Fibroblast of the aortic adventitia (primary cell): ENCODE measurements at regions not wholly inside any gene's neighbourhood (a gene's known extent, or its start where the extent isn't known, plus 50 kb on each side); places are given as distances from the start of the nearest gene placed in this dataset.
"Not testable (repeated sequence)": the region's sequence is repeated elsewhere in the genome, so short reads cannot be mapped to it uniquely, and the experiment has no call there.

Experiments used
- DNase-seq: peaks from one replicate; pipeline ENCODE4 v3.0.0-alpha.2; 2010; ENCODE audit warnings: low read depth
- H3K4me3 ChIP-seq: 2 replicates; pipeline ENCODE4 v1.5.1; 2011; ENCODE audit warnings: low read depth, mild to moderate bottlenecking, control low read depth, low read length, moderate library complexity
- CTCF ChIP-seq: IDR thresholded peaks from 2 replicates; pipeline ENCODE4 v1.5.1; 2011; ENCODE audit warnings: mild to moderate bottlenecking, low read length, control low read depth, inconsistent platforms; ENCODE audit not compliant: insufficient read depth

DNA sequence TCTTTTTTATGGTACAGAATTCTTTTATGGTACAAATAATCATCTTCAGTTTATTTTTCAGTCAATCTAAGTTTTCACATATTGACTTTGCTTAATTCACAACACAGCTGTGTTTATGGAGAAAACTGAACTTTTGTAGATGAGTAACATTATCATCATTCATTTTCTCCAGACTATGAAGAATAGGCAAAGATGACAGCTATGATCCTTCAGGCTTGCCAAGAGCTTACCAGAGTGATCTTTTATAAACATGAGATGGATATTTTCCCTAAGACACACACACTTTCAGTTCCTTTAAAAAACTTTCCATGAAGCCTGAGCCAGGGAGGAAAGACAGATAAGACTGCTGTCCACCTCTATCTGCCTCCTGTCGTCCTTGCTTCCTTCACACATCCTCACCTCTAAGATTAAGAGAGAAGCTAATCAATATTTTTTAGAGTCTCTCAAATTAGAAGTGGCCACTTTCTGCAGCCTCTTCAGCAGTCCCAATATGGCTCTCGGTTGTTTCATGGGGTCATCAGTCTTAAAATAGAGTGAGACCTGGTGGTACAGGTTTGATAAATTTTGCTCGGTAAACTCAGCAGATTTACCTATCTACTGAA lies 108.1 kb upstream of the SLC27A6 start:
- no peak for TF ChIP-seq CTCF
- DNase-seq, result no peak

DNA sequence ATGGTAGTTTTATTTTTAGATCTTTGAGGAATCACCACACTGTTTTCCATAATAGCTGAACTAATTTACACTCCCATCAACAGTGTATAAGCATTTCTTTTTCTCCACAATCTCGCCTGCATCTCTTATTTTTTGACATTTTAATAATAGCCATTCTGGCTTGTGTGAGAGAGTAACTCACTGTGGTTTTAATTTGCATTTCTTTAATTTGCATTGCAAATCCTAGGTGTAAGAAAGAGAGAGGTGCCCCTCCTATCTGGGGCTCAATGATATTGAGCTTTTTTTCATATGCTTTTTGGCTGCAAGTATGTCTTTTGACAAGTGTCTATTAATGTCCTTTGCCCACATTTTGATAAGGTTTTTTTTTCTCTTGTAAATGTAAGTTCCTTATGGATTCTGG lies 106.3 kb upstream of the SLC27A6 start:
- no peak overlapping the region for H3K4me3 ChIP-seq
- no peak for DNase-seq
- TF ChIP-seq CTCF, result no peak

More for the DNA sequence above, 108.1 kb upstream of the SLC27A6 start:
- no peak overlapping the region for H3K4me3 ChIP-seq

DNA sequence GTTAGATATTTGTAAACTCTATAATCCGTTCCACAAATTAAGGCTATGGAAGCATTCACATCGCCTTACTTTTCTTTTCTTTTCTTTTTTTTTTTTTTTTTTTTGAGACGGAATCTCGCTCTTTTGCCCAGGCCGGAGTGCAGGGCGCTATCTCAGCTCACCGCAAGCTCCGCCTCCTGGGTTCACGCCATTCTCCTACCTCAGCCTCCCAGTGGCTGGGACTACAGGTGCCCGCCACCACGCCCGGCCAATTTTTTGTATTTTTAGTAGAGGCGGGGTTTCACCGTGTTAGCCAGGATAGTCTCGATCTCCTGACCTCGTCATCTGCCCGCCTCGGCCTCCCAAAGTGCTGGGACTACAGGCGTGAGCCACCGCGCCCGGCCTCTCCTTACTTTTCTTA lies 104.1 kb upstream of the SLC27A6 start:
- DNase-seq, H3K4me3 ChIP-seq: not testable (repeated sequence)

DNA sequence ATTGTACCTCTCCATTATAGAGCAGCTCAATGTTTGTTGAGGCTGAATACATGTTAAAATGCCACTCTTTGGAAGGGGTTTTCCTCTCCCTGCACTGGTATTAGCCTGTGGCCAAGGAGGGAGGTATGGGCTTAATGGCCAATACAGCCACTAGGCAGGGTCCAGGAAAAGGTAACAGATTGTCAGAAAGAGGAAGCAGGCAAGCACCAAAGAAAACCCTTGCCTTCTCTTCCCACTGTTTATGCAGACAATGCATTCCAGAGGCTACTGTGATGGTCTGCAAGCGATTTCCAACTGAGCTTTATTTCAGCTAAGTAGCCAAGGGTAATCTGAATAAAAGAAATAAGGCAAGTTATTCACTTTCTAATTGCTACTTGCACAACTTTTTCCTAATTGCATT lies 95.3 kb upstream of the SLC27A6 start:
- DNase-seq, result no peak
- no peak overlapping the region for H3K4me3 ChIP-seq
- no peak for TF ChIP-seq CTCF

DNA sequence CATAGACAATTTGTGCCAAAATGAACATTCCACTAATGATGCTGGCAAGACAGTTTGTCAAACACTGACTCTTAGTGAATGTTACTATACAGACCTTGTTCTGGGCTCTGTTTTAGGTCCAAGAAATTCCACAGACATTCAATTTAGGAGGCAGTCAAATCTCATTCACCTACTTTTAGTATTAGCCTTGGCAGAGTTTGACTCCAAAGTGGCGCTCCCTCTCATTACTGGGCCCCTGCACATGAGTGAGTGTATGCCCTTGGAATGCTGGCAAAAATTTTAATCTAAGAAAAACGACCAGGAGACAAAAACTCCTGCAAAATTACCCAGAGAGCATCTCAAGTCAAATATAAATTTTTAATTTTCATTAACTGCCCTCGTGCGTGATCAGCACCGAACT lies 94.9 kb upstream of the SLC27A6 start:
- no peak for DNase-seq
- no peak overlapping the region for H3K4me3 ChIP-seq
- TF ChIP-seq CTCF, result no peak

GRCh38 chr5:128870923-128871322 lies 94.4 kb upstream of the SLC27A6 start:
- TF ChIP-seq CTCF, result no peak
- DNase-seq, result no peak
- H3K4me3 ChIP-seq, result no peak overlapping the region

DNA sequence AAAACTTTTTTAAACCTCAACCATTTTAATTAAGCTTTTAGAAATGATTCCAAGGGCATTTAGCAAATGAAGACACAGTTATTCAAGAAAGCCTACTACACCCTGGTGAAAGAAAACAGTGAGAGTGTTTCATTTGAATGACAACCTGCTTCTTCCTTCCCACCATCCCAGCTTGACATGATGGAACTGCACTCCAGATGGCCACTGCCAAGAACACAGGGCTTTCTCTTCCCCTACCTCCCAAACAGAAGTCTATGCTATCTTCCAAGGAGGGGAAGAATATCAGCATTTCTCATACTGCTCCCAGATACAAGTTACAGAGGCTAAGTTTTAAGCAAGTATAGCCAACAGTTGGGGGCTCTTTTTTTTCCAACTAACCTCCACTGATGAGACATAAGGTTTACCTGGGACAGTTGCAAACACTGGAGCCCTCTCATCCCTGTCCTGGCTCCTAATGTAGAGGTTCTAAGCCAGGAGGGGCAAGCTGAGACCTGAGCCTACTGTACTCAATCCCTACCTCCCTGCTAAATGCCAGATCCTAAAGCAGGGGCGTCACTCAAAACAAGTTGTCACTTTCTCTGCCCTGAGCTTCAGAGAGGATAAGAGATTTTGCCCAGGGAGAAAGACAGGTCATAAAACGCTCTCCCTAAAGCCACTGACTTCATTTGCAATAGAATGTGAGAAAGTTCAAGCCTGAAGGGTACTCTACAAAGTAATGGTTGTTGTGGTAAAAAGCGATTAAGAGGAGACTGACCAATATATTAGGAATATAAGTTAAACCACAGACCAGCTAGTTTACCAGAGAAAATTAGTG lies 88.5 kb upstream of the SLC27A6 start:
- H3K4me3 ChIP-seq, result no peak overlapping the region
- no peak for DNase-seq
- TF ChIP-seq CTCF, result no peak
